GM18505 (cell line): ENCODE measurements at regions not wholly inside any gene's neighbourhood (a gene's known extent, or its start where the extent isn't known, plus 50 kb on each side); places are given as distances from the start of the nearest gene placed in this dataset.
"Not testable (repeated sequence)": the region's sequence is repeated elsewhere in the genome, so short reads cannot be mapped to it uniquely, and the experiment has no call there.

Source experiments
- ATAC-seq: cut with Tn5 transposase; IDR thresholded peaks from one replicate; pipeline ENCODE4 v1.9.1; 2021; ENCODE audit not compliant: unreplicated experiment
- POLR2A ChIP-seq: IDR thresholded peaks from 4 replicates; pipeline ENCODE4 v1.6.1; 2011; ENCODE audit warnings: borderline replicate concordance; ENCODE audit not compliant: insufficient read depth, insufficient read length; ENCODE audit errors: extremely low read depth

DNA sequence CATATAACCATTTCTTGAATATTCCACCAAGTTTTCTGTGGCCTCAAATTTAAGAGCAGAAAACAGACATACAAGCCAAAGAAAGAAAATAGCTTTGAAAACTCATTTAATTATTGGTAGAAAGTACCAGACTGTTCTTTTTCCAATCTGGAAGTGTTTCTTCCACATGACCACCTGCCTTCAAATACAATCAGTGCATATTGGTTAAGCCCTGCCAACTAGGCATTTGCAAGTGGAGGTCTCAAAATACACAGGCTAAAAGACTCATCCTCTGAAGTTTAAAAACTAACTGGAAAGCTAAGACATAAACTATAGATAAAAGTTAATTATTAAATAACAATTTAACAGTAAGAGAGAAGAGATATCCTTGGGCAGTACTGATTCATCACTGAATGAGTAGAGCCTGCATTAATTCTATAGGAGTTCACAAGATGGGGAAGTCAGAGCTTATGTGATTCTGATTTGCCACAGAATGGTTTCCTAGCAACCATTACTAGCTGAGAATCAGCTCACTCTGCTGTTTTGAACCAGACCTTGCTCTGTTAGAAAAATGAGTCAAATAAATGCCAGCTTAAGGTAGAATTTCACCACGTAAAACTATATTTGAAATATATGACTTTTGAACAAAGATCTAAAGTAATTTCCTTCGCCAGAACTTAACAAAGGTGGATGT is 433.8 kb downstream of the FUT8 start:
- ATAC-seq, result no peak
- no peak for TF ChIP-seq POLR2A

GRCh38 chr14:65847075-65847847 is 434.7 kb downstream of the FUT8 start:
- TF ChIP-seq POLR2A, result no peak
- no peak for ATAC-seq

- ATAC-seq, result not testable (repeated sequence)
Observed at GRCh38 chr14:65847931-65848330, 435.4 kb downstream of the FUT8 start.

DNA sequence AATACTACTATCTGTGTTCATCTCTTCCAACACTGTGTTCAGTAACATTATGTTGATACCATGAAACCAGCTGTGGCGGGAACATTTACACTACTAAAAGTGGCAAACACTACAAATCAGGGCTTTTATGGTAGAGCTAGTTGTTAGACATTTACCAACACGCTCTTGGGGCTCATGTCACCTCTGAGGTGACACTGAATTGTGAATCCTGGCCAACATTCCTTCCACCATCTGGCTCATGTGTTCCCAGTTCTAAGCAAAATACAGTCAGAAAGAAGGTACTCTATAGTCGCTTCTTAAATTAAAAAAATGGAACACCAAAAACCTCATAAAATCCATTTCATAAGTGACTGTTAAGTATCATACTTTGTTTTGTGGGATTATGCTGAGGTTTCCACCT is 436.6 kb downstream of the FUT8 start:
- TF ChIP-seq POLR2A, result no peak
- ATAC-seq, result no peak

GRCh38 chr14:65849558-65849957 is 437.0 kb downstream of the FUT8 start:
- TF ChIP-seq POLR2A, result no peak
- ATAC-seq, result no peak

DNA sequence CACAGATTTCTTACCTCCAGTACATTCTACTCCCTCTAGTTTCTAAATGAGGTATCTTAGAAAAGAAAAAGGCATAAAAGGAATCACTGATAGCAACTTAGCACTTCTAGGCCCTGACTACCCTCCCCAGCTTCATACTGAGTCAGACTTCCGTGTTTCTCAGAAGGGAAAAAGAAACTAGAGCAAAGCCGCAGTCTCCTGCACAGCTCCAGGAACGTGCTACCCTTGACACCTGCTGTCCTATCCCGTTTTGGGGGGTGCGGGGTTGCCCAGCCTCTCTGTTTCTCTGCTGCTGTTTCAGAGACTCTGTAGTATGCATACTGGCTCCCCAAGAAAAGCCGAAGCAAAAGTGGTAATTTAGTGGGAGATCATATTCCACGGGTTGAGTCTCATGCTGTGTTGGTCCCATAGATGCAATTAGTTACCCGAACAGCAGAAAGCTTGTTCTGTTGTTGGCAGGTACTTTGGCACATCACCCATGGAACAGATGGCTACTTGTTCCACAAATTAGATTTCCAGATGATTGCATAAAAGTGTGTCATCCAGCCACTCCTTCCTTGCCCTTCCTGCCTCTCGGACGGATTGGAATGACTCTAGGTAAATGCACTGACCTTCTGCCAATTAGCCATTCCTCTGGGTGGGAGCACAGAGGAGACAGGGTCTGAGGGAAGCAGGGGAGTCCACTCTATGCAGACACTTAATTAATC is 438.1 kb downstream of the FUT8 start:
- no peak for TF ChIP-seq POLR2A
- ATAC-seq, result no peak

GRCh38 chr14:65852689-65853088 is 440.2 kb downstream of the FUT8 start:
- no peak for TF ChIP-seq POLR2A

DNA sequence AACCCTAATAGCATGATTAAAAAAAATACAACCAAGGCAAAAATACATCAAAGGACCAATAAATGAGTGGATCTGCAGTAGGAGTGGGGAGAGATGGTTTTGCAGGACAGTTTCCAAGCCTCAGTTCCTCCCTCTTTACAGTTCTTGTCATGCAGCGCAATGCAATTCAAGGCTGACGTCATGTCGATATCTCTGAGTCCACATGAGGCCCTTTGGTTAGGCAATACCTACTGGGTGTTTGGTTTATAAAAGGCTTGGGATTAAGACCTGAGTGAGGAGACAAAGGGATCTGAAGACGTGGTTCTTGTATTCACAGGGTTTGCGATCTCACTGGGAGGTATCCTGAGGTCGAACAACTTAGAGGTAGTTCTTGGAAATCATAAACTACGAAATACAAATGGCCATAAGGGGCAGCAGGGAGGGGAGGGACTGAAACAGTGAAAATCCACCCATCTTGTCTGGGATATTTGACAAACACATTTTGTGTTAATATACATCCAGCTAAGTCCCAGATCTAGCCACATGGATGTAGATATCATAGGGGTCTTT is 441.0 kb downstream of the FUT8 start:
- no peak for ATAC-seq
- TF ChIP-seq POLR2A, result no peak

More at GRCh38 chr14:65852689-65853088, 440.2 kb downstream of the FUT8 start:
- no peak for ATAC-seq

GRCh38 chr14:65854215-65854614 is 441.7 kb downstream of the FUT8 start:
- no peak for ATAC-seq
- TF ChIP-seq POLR2A, result no peak

DNA sequence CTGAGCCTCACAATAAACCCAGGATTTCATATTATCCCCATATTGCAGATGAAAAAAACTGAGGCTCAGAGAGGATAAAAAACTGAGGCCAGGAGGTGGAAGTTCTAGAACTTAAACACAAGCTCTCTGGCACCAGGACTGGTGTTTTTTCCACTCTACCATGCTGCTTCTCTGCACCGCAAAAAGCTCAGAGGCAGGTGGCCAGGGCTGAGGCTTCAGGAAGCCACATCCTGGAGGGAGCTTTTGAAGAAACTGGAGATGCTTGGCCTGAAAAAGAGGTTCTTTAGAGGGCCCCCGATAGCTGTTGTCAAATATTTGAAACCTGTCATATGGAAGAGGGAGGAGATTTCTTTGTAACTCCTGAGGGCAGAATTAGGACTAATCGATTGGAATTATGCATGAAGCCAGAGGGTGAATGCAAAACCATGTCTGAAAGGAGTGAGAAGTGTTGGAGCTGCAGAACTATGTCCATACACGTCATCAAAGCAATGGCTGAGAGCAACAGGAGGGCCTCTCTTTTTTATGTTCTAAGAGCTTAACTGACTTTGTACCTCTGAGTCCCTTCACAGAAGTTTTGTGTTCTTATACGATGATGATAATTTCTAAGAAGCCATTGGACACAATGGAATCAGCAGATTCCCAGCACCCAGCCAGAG is 448.6 kb downstream of the FUT8 start:
- ATAC-seq, result no peak
- TF ChIP-seq POLR2A, result no peak

- ATAC-seq, result no peak
- no peak for TF ChIP-seq POLR2A
Observed at GRCh38 chr14:65864549-65864948, 452.0 kb downstream of the FUT8 start.

- no peak for TF ChIP-seq POLR2A
- no peak for ATAC-seq
Observed at GRCh38 chr14:65864984-65865383, 452.5 kb downstream of the FUT8 start.

GRCh38 chr14:65866448-65866847 is 453.9 kb downstream of the FUT8 start:
- TF ChIP-seq POLR2A, result no peak
- ATAC-seq, result no peak

- no peak for TF ChIP-seq POLR2A
- ATAC-seq, result no peak
Observed at GRCh38 chr14:65866886-65867285, 454.4 kb downstream of the FUT8 start.

DNA sequence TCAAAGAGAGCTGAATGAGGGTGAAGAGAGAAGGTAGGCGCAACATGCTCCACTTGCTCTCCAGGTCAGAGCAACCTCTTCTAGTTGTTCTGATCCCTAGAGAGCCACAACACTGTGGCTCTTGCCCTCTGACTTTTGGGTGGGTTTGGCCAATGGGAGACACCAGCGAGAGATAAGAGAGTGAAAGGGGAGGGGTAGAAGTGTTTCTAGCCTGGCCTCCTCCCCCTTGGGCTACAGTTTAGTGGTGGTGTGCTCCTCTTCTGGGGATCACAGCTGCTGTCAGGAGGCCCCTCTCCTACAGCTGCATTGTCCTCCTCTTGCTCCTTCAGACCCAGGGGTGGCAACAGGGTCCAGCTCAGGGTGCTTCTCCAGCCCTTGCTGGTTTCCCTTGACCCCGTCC is 454.8 kb downstream of the FUT8 start:
- no peak for TF ChIP-seq POLR2A
- ATAC-seq, result no peak
